WTC11 (cell line): ENCODE measurements at regions not wholly inside any gene's neighbourhood (a gene's known extent, or its start where the extent isn't known, plus 50 kb on each side); places are given as distances from the start of the nearest gene placed in this dataset.

Experiments used
- ATF2 ChIP-seq: sonication (generic); formaldehyde crosslinking; IDR thresholded peaks from 2 replicates; pipeline ENCODE4 v1.8.1; 2022; ENCODE audit warnings: low read depth, missing genetic modification reagents, borderline replicate concordance
- CREB1 ChIP-seq: sonication (generic); formaldehyde crosslinking; IDR thresholded peaks from 2 replicates; pipeline ENCODE4 v1.8.0; 2023; ENCODE audit warnings: mild to moderate bottlenecking, missing genetic modification reagents
- CTCF ChIP-seq: fragments of 200-600 bp; IDR thresholded peaks from 2 replicates; pipeline ENCODE4 v1.8.0; 2022; ENCODE audit warnings: antibody characterized with exemption
- E2F1 ChIP-seq: sonication (generic); formaldehyde crosslinking; IDR thresholded peaks from 2 replicates; pipeline ENCODE4 v1.8.0; 2022; ENCODE audit warnings: mild to moderate bottlenecking, missing genetic modification reagents
- E2F5 ChIP-seq: sonication (generic); formaldehyde crosslinking; IDR thresholded peaks from 2 replicates; pipeline ENCODE4 v1.8.1; 2022; ENCODE audit warnings: mild to moderate bottlenecking, moderate library complexity, missing genetic modification reagents
- EMX1 ChIP-seq: fragments of 250-450 bp; sonication (Bioruptor Pico); IDR thresholded peaks from 2 replicates; pipeline ENCODE4 v1.8.0; 2021; ENCODE audit warnings: mild to moderate bottlenecking
- FOXP4 ChIP-seq: sonication (generic); formaldehyde crosslinking; IDR thresholded peaks from 2 replicates; pipeline ENCODE4 v1.8.0; 2022; ENCODE audit warnings: mild to moderate bottlenecking, missing genetic modification reagents
- HMGXB4 ChIP-seq: sonication (generic); formaldehyde crosslinking; IDR thresholded peaks from 2 replicates; pipeline ENCODE4 v1.8.1; 2023; ENCODE audit warnings: mild to moderate bottlenecking, moderate library complexity, missing genetic modification reagents
- IRF1 ChIP-seq: sonication (generic); formaldehyde crosslinking; IDR thresholded peaks from 2 replicates; pipeline ENCODE4 v1.8.0; 2023; ENCODE audit warnings: missing genetic modification reagents
- JUN ChIP-seq: sonication (generic); formaldehyde crosslinking; IDR thresholded peaks from 2 replicates; pipeline ENCODE4 v1.8.0; 2023; ENCODE audit warnings: mild to moderate bottlenecking, missing genetic modification reagents
- MLX ChIP-seq: sonication (generic); formaldehyde crosslinking; IDR thresholded peaks from 2 replicates; pipeline ENCODE4 v1.8.1; 2023; ENCODE audit warnings: mild to moderate bottlenecking, missing genetic modification reagents, moderate library complexity
- NR1H2 ChIP-seq: sonication (generic); formaldehyde crosslinking; IDR thresholded peaks from 2 replicates; pipeline ENCODE4 v1.9.0; 2021; ENCODE audit warnings: mild to moderate bottlenecking, moderate library complexity, missing genetic modification reagents
- RORB ChIP-seq: fragments of 250-450 bp; sonication (Bioruptor Pico); IDR thresholded peaks from 2 replicates; pipeline ENCODE4 v1.9.0; 2021; ENCODE audit warnings: mild to moderate bottlenecking
- ZMAT4 ChIP-seq: fragments of 250-450 bp; sonication (Bioruptor Pico); IDR thresholded peaks from 2 replicates; pipeline ENCODE4 v1.9.0; 2021; ENCODE audit warnings: mild to moderate bottlenecking

GRCh38 chr13:106286811-106287210, 248.7 kb downstream of the EFNB2 start:
- TF ChIP-seq JUN (no peak), NR1H2 (CRISPR knock-in tag) (no peak), CTCF (no peak), FOXP4 (no peak), HMGXB4 (CRISPR knock-in tag) (no peak), EMX1 (CRISPR knock-in tag) (no peak), IRF1 (CRISPR knock-in tag) (no peak), MLX (CRISPR knock-in tag) (no peak), ZMAT4 (CRISPR knock-in tag) (no peak), E2F1 (CRISPR knock-in tag) (no peak), E2F5 (CRISPR knock-in tag) (no peak), CREB1 (CRISPR knock-in tag) (no peak), ATF2 (CRISPR knock-in tag) (no peak), RORB (no peak)
